Right ventricle myocardium superior (tissue), 1 donor: ENCODE measurements at regions not wholly inside any gene's neighbourhood (a gene's known extent, or its start where the extent isn't known, plus 50 kb on each side); places are given as distances from the start of the nearest gene placed in this dataset.
A peak's percentile ranks its signal among the peaks of the same experiment; 100 is the strongest.

Experiments
- ATAC-seq: fragments of 200-7000 bp; cut with Tn5 transposase; one replicate; pipeline ENCODE4 v1.9.1; 2020; ENCODE audit warnings: mild to moderate bottlenecking; ENCODE audit not compliant: poor library complexity
- DNase-seq: peaks from one replicate; pipeline ENCODE4 v3.0.0-alpha.2; 2020
- intact Hi-C: fragments of 100-400 bp; cut with DNase I; formaldehyde crosslinking; loops from one replicate; pipeline ENCODE4 v1.11.2; 2022
- donor health status: DM: no; HTN: yes; CAD: no; lungs with severe emphysema.

DNA sequence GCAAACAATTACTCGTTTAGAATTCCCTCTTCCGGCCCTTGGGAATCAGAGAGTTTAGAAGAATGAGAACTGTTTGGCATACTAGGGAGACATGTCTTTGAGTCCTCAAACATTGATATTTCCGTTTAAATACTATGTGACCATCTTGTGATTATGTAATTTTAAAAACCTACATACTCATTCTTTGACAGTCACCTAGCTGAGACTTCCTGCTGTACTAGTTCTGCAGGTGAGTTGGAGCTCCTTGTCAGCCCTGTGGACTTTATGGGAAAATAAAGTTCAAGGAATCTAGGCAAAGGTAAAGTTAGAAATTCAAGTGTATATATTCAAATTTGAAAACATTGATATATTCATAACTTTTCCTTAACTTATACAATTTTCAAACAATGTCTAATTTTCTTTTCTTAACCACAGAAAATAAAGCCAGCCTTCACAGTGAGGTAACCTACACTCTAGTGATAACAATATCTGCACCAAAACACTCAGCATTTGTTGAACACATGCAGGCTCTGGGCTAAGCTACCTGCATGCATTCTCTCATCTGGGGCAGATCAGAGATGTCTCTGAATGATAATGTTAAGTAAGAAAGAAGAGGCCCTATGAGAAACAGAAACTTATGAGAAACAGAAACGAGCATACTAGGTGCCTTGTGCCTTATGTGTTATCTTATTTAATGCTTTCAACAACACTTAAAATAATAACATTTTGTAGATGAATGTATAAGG is 67.0 kb upstream of the BACE2 start:
- ATAC-seq: no peak
- DNase-seq: no peak
- intact Hi-C loops: no loop called here

- no peak for DNase-seq
- intact Hi-C loops: no loop called here
- no peak for ATAC-seq
These were observed 65.7 kb upstream of the BACE2 start for GRCh38 chr21:41102281-41102680.

DNA sequence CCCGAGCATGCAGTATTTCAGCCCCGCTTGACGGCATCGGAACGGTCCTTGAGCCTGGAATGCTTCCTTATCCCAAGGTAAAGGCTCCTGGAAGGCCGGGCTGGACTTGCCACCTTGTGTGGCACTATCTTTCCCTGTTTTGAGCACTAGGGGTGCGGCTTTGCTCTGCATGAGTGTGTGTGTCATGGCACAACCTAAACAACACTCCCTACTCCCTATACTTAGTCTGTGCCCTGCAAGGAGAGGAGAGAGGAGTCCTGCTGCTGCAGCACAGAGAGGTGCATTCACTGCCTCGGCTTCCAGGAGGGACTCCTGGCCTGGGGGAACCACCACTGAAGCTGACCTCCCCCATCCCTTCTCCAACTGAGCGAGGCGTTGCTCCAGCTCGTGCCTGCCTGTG is 60.4 kb upstream of the BACE2 start:
- DNase-seq (no peak), ATAC-seq (no peak)
- intact Hi-C loops: no loop called here

DNA sequence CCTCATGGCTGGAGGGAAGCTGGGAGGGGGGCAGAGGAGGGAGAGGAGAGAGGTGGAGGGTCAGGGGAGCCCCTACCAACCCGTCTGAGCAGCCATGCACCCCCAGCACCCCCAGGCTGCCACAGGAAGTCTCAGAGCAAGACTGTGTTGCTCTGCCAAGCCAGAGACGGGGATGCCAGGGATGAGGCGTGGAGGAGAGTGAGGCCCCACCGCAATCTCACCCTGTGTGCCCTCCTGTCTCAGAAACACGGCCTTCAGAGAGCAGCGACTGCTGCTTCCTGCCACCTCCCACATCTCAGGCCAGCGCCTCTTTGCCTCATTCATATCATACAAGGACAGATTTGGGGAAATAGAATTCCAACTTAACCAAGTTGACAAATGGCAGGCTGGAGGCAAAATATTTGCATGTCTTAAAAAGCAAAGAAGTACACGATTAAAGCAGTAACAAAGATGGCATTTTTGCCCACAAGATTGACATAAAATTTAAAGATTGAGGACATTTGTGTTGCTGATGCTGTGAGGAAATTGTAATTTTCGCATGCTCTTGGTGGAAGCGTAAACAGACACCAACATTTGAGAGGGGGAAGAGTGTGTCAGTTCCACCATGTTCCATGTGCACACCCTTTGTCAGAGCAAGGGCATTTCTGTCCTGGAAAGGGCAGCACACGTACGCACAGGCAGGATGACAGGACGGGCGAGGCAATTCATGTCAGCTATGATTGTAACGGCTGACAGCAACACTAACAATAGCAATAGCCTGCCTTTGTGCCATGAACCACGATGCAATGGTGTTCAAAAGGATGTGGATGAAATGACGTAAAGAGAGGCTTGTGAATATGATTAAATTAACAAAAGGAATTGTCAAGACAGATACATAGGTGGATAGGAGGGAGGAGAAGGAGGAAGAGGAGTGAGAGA is 59.0 kb upstream of the BACE2 start:
- no peak for DNase-seq
- intact Hi-C loops: no loop called here
- ATAC-seq: no peak

- DNase-seq (no peak), ATAC-seq (no peak)
- intact Hi-C loops: no loop called here
These were observed 57.8 kb upstream of the BACE2 start for GRCh38 chr21:41110161-41110560.

DNA sequence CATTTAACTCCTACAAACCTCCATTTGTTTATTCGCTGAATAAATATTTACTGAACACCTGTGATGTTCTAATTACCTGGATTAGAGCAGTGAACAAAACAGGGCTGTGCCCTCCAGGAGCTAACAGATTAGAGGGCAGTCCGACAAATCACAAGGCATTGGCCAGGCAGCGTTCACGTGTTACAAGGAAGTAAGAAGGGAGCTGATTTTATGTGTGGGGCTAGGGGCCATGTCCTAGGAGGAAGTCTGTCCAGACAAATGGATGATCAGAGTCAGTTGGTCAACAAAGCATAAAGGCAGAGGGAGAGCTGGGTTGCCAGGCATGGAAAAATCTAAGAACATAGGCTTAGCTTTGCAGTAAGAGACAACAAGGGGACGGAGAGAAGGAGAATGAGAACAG is 57.3 kb upstream of the BACE2 start:
- intact Hi-C loops: no loop called here
- ATAC-seq: no peak
- no peak for DNase-seq

DNA sequence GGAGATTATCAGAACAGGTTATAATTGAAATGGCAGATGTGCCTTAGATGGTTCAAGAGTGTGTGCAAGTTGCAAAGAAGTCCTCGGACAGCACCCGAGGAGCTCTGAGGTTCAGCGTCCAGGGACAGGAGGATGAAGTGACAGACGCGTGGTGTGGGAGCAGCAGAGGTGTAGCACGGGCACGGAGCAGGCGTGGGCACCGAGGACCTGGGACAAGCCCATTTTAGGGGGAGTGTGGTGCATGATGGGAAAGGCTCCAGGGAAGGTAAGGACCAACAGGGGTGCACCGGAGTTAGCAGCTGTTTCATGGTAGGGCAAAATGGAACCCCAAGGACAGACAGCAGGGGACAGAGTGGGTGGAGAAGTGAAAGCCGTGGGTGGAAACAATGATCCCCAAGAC is 56.3 kb upstream of the BACE2 start:
- DNase-seq (no peak), ATAC-seq (no peak)
- intact Hi-C loops: no loop called here

GRCh38 chr21:41112740-41113692 is 54.9 kb upstream of the BACE2 start:
- DNase-seq (no peak), ATAC-seq (peak; percentile 20)
- intact Hi-C loops: no loop called here

GRCh38 chr21:41115851-41116250 is 52.1 kb upstream of the BACE2 start:
- DNase-seq (no peak), ATAC-seq (no peak)
- intact Hi-C loops: no loop called here
